Right lobe of liver (tissue), 6 donors: ENCODE measurements at regions not wholly inside any gene's neighbourhood (a gene's known extent, or its start where the extent isn't known, plus 50 kb on each side); places are given as distances from the start of the nearest gene placed in this dataset.

Source experiments
- ATAC-seq, 4 donors: fragments of 200-7000 bp; cut with Tn5 transposase; one replicate each; pipeline ENCODE4 v1.9.1; 2020; ENCODE audit warnings: mild to moderate bottlenecking in 4 of 4, moderate library complexity in 4 of 4
- DNase-seq, 3 donors: peaks; one replicate each; pipeline ENCODE4 v3.0.0-alpha.2; 2020
- H3K27ac ChIP-seq, 3 donors: fragments of 200-600 bp; one replicate each; pipeline ENCODE4 v1.8.0; 2022
- H3K27me3 ChIP-seq, 2 donors: fragments of 200-600 bp; one replicate each; pipeline ENCODE4 v1.8.0; 2022
- H3K36me3 ChIP-seq, 4 donors: fragments of 200-600 bp; sonication (generic) in 1 of 4; one replicate each; pipeline versions ENCODE4 v1.5.1 to v1.8.0; 2017 to 2022; ENCODE audit warnings: control low read depth in 1 of 4
- H3K4me1 ChIP-seq, 4 donors: fragments of 200-600 bp; sonication (generic) in 1 of 4; one replicate each; pipeline versions ENCODE4 v1.5.1 to v1.8.0; 2017 to 2022; ENCODE audit warnings: control low read depth in 1 of 4
- H3K4me3 ChIP-seq, 3 donors: fragments of 200-600 bp; one replicate each; pipeline ENCODE4 v1.8.0; 2022
- H3K9me3 ChIP-seq, 4 donors: fragments of 200-600 bp; sonication (generic) in 1 of 4; one replicate each; pipeline versions ENCODE4 v1.5.1 to v1.8.0; 2017 to 2022; ENCODE audit warnings: control low read depth in 1 of 4
- CTCF ChIP-seq, 4 donors: fragments of 200-600 bp in 3 of 4; fragments of 450-650 bp in 1 of 4; IDR thresholded peaks; one replicate each; pipeline versions ENCODE4 v1.5.1 to v1.8.0; 2016 to 2022; ENCODE audit warnings: antibody characterized with exemption in 4 of 4, mild to moderate bottlenecking in 2 of 4
- POLR2A ChIP-seq: fragments of 450-650 bp; IDR thresholded peaks from one replicate; pipeline ENCODE4 v1.6.1; 2017; ENCODE audit warnings: antibody characterized with exemption, mild to moderate bottlenecking
- WGBS: methylation state at CpG from one replicate; pipeline ENCODE4 v1.1.6; 2018; ENCODE audit warnings: low coverage, low lambda C conversion rate; ENCODE audit not compliant: insufficient coverage; ENCODE audit errors: missing lambda C conversion rate; 5-methylcytosine and 5-hydroxymethylcytosine counted together
- intact Hi-C, 2 donors: fragments of 100-400 bp; cut with DNase I; formaldehyde crosslinking; loops; one replicate each; pipeline versions ENCODE4 v1.11.2 to v1.14.1; 2022
- donor health status: DM: no; HTN: yes; CAD: no.
- donor health status: DM: no; HTN: no; CAD: no.
- donor health status: DM: no; HTN: no; CAD: no.
- donor health status: DM: no; HTN: yes; CAD: no.
- donor health status: DM: no; HTN: yes; CAD: no.

- Histone ChIP-seq H3K4me3 (no peak overlapping the region), H3K4me1 (no peaks in the 10 kb centered on the region), H3K36me3 (no peaks in the 10 kb centered on the region), H3K9me3 (no peaks in the 10 kb centered on the region), H3K27ac (no peak overlapping the region), H3K27me3 (no peaks in the 10 kb centered on the region)
- TF ChIP-seq CTCF (IDR thresholded peaks at IDR 0.05) (no peak), POLR2A (no peak)
- no peak for DNase-seq
- no peak for ATAC-seq
- 50% methylated on average over 3 of the region's 4 CpGs for WGBS
- intact Hi-C loops: no loop called here
Measured at GRCh38 chr10:131438665-131439064, 127.1 kb upstream of the TCERG1L start.

- H3K27me3 ChIP-seq: no peaks in the 10 kb centered on the region
- ATAC-seq: no peak
Measured at GRCh38 chr10:131439705-131440104, 128.2 kb upstream of the TCERG1L start.

GRCh38 chr10:131440405-131441360, 129.2 kb upstream of the TCERG1L start:
- 62% methylated on average over 5 of the region's 33 CpGs for WGBS
- no peak for TF ChIP-seq POLR2A
- no peak for TF ChIP-seq CTCF (IDR thresholded peaks at IDR 0.05)
- Histone ChIP-seq H3K27me3 (no peaks in the 10 kb centered on the region), H3K4me1 (no peaks in the 10 kb centered on the region), H3K36me3 (no peaks in the 10 kb centered on the region), H3K4me3 (no peak overlapping the region), H3K9me3 (no peaks in the 10 kb centered on the region), H3K27ac (no peak overlapping the region)
- ATAC-seq (no peak), DNase-seq (peak in 1 of 3 donors; percentile 47)
- intact Hi-C loops: no loop called here

More at GRCh38 chr10:131439705-131440104, 128.2 kb upstream of the TCERG1L start:
- intact Hi-C loops: no loop called here
- 40% methylated on average over 3 of the region's 6 CpGs for WGBS
- Histone ChIP-seq H3K27ac (no peak overlapping the region), H3K4me1 (no peaks in the 10 kb centered on the region), H3K9me3 (no peaks in the 10 kb centered on the region), H3K36me3 (no peaks in the 10 kb centered on the region), H3K4me3 (no peak overlapping the region)
- no peak for DNase-seq
- TF ChIP-seq POLR2A (no peak), CTCF (IDR thresholded peaks at IDR 0.05) (no peak)

- ATAC-seq (no peak), DNase-seq (no peak)
- H3K27ac ChIP-seq: no peak overlapping the region
- no peaks in the 10 kb centered on the region for H3K27me3 ChIP-seq
- 52% methylated on average over 6 of the region's 8 CpGs for WGBS
- H3K9me3 ChIP-seq: no peaks in the 10 kb centered on the region
- H3K4me3 ChIP-seq: no peak overlapping the region
- TF ChIP-seq CTCF (IDR thresholded peaks at IDR 0.05): no peak
- TF ChIP-seq POLR2A: no peak
- no peaks in the 10 kb centered on the region for H3K36me3 ChIP-seq
- H3K4me1 ChIP-seq: no peaks in the 10 kb centered on the region
- intact Hi-C loops: no loop called here
Measured at GRCh38 chr10:131442271-131442670, 130.8 kb upstream of the TCERG1L start.
